ENCODE measurements at regions not wholly inside any gene's neighbourhood (a gene's known extent, or its start where the extent isn't known, plus 50 kb on each side); places are given as distances from the start of the nearest gene placed in this dataset.

GRCh38 chr5:122721127-122721526 is 53.8 kb upstream of the SNX2 start:
- no peak for DNase-seq (ENCODE audit: low read depth in 2 of 2)

- no peak for DNase-seq (ENCODE audit: low read depth in 2 of 2)
Observed at GRCh38 chr5:122722341-122722740, 52.5 kb upstream of the SNX2 start.

GRCh38 chr5:122723606-122724352 is 51.1 kb upstream of the SNX2 start:
- no peak for DNase-seq (ENCODE audit: low read depth in 2 of 2)

Data from stimulated activated CD8-positive, alpha-beta memory T cell treated with anti-CD3 and anti-CD28 coated beads, Interleukin-2, amount 100 ng/mL, for 48 hours (primary cell).